HepG2 (cell line): ENCODE measurements at regions not wholly inside any gene's neighbourhood (a gene's known extent, or its start where the extent isn't known, plus 50 kb on each side); places are given as distances from the start of the nearest gene placed in this dataset.

ENCODE experiments used
- ELF1 ChIP-seq: sonication (generic); formaldehyde crosslinking; IDR thresholded peaks from 2 replicates; pipeline ENCODE4 v1.4.0; 2020; ENCODE audit warnings: missing genetic modification reagents
- JUN ChIP-seq: sonication (generic); formaldehyde crosslinking; IDR thresholded peaks from 2 replicates; pipeline ENCODE4 v1.4.0; 2020; ENCODE audit warnings: mild to moderate bottlenecking, missing genetic modification reagents
- NFYB ChIP-seq: sonication (generic); formaldehyde crosslinking; IDR thresholded peaks from 2 replicates; pipeline ENCODE4 v1.4.0; 2020; ENCODE audit warnings: missing genetic modification reagents
- SETDB1 ChIP-seq: sonication (generic); formaldehyde crosslinking; IDR thresholded peaks from 2 replicates; pipeline ENCODE4 v1.5.1; 2020; ENCODE audit warnings: missing genetic modification reagents, mild to moderate bottlenecking, borderline replicate concordance
- ZNF7 ChIP-seq: IDR thresholded peaks from 2 replicates; pipeline ENCODE4 v1.6.1; 2016; ENCODE audit warnings: missing biosample characterization, missing genetic modification reagents

- no peak for TF ChIP-seq NFYB (CRISPR knock-in tag)
- no peak for TF ChIP-seq JUN (CRISPR knock-in tag)
- TF ChIP-seq ZNF7 (CRISPR knock-in tag): no peak
- TF ChIP-seq SETDB1 (CRISPR knock-in tag): no peak
- TF ChIP-seq ELF1: no peak
Measured at GRCh38 chr18:27794181-27794926, 382.6 kb downstream of the CDH2 start.
